ENCODE measurements at regions not wholly inside any gene's neighbourhood (a gene's known extent, or its start where the extent isn't known, plus 50 kb on each side); places are given as distances from the start of the nearest gene placed in this dataset.
"Not testable (repeated sequence)": the region's sequence is repeated elsewhere in the genome, so short reads cannot be mapped to it uniquely, and the experiment has no call there.

DNA sequence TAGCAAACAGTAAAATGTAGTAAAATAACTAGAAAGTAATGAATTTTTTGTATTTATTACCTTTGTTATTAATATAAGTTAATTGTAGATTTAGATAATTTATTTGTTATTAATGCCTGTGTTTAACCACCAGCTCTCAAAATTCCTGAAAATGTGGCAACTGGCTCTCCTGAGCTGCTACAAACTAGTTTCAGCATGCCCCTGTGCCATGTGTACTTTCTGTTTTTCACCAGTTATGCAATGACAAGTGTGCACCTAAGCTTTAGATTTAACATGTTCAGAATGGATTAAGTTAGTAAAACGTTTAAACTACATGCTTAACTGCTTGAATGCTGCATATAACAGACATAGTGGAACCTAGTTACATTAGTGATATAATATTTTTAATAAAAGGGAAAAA is 88.1 kb downstream of the POSTN start:
- no peak for DNase-seq

DNA sequence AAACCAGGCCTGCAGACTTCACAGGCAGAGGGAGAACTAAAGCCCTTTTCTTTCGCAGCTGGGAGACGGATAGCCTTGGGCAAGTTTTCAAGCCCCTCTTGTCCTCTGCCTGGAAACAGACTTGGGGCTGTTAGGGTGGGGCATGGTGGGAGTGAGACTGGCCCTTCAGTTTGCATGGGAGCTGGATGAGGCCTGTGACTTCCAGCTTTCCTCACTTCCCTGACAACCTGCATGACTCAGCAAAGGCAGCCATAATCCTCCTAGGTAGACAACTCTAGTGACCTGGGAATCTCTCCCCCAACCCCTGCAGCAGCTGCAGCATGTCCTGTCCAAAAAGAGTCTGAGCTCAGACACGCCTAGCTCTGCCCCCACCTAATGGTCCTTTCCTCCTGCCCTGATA is 93.0 kb downstream of the POSTN start:
- DNase-seq = no peak

DNA sequence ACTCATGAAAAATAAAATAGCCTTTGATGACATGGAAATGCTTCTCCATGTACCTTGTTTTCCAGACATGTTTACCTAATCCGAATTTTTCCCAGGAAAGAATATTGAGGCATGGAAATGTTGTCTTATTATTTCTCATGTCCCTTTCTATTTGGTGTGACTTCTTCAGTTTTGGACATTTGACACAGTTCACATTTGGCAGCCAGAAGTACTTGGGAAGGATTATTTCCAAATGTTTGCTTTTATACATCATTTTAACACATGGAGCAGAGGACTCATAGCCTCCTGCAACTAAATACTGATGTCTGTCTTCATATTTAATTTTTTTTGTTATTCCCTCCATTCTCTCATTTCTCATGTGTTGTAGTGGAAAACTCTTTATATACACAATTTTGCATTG is 94.3 kb downstream of the POSTN start:
- DNase-seq = no peak

DNA sequence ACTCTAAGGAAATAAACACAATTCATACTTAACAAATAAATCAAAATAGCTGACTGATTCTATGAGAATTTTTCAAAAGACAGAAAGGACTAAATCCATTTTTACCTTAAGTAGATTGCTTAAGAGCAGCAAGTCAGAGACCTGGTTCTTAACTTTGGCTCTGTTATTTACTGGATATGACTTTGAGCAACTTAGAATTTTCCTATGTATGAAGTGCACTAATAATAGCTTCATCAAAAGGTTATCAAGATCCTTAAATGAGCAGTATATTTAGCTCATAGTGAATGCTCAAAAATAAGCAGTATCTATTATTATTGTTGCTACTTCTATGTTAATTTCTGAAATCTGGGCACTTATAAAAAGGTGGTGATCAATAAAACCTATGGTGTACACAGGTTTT is 95.3 kb downstream of the POSTN start:
- DNase-seq = no peak

DNA sequence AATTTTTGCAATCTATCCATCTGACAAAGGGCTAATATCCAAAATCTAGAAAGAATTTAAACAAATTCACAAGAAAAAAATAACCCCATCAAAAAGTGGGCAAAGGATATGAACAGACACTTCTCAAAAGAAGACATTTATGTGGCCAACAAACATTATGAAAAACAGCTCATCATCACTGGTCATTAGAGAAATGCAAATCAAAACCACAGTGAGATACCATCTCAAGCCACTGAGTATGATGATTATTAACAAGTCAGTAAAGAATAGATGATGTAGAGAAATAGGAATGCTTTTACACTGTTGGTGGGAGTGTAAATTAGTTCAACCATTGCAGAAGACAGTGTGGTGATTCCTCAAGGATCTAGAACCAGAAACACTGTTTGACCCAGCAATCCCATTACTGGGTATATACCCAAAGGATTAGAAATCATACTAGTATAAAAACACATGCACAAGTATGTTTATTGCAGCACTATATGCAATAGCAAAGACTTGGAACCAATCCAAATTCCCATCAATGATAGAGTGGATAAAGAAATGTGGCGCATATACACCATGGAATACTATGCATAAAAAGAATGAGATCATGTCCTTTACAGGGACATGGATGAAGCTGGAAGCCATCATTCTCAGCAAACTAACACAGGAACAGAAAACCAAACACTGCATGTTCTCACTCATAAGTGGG is 96.1 kb downstream of the POSTN start:
- not testable (repeated sequence) for DNase-seq

DNA sequence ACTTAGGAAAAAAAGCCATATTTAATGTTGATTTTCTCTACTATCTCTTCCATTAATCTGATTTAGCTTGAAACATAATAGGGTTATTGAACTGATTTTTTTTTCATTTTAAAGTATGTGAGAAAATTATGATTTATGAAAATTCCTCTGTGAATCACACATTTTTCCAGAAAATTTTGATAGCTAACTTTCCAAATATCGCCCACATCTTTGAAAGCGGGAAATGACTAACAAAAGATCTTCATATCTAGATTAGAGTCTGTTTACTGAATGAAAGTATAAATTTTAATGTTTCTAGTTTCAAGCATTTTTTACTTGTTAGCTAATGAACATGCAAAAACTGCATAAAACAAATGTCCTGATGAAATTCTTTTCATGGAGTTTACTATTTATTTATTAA is 97.4 kb downstream of the POSTN start:
- no peak for DNase-seq

DNA sequence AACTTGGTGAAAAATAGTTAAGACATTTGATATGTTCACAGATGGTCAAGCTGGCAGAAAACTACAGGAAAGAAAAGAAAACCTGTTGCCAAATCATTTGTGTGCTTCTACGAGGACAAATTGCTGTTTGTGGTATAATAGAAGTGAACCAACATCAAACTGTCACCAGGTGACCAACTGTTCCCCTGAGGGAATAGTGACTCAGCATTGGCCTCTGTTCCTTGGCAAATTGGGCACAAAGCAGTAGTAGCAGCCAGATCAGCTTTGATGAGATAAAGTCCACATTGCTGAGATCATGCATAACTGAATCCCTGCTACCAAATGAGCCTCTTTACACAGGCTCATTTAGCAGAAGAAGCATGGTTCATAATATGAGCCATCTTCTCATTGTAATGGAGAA is 103.5 kb downstream of the POSTN start:
- DNase-seq = peak; percentile 56

DNA sequence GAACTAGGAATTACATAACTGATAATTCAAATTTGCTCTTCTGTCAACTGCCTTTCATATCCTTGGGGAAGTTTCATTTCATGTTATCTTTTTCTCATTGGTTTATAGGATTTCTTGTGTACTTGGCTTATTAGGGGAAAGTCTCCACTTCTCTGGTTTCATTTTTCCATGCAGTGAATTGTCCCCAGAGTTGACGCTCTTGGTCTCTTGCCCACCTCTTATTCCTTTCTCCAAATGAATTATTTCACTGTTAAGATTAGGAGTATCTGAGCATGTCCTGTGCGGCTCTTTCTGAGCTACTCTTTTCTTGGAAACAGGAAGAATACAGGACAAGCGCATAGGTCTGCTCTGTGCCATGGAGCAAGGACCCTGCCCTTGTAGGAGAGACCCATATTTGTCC is 104.8 kb downstream of the POSTN start:
- no peak for DNase-seq

DNA sequence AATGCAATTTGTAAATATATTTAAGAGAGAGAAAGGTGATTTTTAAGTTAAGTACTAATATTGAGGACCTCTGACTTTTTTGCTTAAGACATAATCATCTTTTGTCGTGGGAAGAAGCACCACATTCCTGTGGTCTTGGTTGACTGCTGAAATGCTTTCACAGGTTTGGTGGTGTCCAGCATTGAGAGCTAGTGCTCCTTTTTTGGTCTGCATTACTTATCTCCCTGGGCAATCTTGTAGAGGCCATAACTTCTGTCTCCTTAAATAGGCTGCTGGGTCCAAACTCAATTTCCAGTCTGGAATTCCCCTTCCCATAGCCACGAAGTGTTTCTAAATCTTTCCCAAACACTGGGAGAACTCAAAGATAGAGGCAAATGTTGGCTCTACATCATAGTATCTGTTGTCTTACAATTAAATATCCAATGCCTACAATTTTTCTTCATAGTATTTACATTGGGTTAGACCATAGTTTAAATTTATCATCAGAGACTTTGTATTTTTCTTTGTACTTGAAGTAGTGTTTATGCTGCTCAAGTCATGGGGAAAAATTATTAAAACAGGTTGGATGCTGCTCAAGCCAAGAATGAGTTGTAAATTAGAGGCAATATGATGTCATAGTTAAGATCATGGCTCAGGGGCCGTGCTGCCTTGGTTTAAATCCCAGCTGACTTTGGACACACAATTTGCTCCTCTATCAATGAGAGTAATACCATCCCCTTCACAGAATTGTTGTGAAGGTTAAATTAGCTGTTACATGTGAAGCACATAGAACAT is 105.6 kb downstream of the POSTN start:
- DNase-seq = no peak

DNA sequence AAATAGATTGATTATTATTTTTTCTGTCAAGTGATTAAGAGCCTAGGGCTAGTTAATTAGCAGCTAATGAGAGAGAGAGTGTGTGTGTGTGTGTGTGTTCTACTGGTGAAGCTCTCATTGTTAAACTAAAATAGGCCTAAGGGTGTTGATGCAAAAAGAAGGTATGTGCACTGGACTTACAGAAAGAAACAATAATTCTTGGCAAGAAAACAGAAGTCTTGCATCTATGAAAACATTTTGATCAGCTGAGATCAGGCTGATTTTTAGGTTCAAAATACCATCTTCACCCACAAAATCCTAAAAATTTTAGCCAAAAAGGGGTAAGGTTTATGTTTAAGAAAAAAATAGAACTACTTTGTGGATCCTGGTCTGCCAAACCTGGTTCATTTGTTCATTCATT is 106.5 kb downstream of the POSTN start:
- DNase-seq = no peak

DNA sequence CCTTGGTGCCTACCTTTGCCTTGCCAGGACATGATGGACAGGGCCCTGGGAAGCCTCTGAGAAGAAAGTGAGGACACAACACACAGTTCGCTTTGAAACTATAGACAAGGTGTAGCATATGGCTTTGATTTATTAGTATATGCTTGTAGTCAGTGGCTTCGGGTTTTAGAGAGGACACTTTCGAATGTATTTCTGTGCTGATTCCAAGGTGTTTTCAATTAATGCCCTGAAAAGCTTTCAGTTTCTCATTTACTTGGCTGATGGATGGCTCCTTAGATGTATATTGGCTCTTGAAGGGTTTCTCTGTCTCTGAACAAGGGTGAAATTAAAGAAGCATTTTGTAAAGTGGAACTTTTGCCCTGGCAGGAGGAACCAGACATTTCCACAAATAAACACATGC is 106.9 kb downstream of the POSTN start:
- DNase-seq = no peak

DNA sequence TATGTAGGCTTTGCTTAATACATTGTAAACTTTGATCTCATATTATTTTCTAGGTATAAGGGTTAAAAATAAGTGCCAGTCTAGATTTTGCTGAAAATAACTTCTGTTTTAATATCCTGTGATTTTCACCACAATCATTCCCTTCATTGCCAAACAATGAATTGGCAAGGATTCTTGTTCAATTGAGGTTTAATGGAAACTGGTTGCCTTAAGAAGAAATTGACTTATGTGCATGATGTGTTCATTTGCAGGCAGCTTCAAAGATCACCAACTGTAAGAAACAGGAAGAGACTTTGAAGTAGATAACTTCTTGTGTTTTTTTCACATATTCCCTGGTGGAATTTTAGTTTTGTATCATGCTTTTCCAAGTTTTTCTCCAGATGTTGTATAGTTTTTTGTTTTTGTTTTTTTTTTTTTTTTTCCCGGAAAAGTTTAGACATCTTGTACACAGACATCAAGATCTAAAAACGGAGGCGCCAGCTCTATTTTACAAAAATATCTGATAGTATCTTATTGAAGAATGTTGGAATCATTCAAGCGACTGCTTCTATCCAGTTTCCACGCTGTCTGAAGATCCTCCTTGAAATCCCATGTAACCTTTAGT is 108.3 kb downstream of the POSTN start:
- no peak for DNase-seq

DNA sequence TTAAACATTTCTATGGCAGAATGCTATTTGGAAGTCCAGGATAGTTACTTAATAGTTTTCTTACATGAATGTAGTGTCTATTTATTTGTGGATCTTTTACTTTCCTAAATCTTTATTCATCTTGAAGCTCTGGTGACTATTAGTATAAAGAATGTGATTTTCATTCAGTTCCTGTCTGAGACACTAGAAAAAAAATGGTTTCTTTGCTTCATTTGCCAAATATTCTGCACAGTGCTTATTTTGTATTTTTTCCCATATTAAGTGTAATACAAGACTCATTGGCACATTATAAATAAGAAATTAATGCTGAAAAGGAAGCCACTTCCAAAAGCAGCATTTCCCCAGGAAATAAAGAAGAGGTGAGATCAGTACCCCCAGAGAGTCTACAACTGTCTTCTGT is 109.8 kb downstream of the POSTN start:
- DNase-seq = no peak

DNA sequence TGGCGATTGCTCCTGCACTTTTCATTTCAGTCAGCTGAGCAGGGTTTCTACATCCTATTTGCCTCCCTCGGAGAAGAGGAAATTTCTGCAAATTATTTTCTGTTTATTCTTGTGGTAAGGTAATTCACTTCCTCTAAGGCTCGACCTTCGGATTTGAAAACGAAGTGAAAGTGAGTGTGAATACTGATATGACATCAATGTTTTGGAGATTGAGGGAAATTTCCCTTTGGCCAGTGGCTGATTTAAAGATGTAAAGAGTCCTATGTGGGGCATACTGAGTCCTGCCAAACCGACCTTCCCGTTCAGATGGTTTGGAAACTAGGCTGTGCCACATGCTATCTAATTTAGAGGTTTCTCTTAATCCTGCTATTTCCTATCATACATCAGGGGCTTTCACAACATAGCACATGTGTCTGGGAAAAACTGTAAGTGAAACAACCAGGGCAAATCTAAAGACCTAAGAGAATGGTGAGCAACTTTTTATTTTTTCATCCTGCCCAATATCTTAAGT is 112.3 kb downstream of the POSTN start:
- no peak for DNase-seq

DNA sequence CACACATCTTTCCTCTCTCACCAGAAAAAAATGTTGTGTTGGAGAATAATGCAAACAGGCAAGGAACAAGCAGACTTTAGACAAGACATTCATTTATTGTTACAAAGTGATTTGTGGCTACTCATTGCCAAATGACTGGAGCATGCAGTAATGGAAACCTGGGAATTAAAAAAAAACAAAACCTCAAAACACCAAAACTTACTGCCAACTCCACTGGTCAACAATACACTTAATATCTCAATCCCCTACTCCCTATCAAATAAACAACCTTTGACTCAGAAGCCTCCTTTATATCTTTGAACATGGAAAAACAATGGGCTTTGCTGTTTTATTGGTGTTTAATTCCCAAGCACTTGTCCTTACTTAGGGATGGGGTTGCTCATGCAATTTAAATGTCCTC is 112.8 kb downstream of the POSTN start:
- no peak for DNase-seq

DNA sequence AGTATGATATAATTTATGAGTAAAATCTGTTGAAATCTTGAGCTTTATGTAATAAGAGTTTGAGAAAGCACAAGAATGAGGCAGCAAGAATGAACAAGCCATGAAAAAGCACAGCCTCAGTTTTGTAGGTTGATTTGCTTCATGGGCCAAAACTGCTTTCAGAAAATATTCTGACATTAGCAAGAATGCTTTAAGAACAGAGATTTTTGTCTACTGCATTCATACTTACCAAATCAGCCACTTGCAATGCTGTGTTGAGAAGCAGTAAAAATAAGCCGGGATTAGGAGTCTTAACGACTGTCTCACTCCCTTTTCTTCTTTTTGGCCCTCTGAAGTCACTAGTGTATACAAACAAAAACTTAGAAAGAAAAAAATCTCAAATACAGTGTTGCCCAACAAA is 114.5 kb downstream of the POSTN start:
- DNase-seq = no peak

DNA sequence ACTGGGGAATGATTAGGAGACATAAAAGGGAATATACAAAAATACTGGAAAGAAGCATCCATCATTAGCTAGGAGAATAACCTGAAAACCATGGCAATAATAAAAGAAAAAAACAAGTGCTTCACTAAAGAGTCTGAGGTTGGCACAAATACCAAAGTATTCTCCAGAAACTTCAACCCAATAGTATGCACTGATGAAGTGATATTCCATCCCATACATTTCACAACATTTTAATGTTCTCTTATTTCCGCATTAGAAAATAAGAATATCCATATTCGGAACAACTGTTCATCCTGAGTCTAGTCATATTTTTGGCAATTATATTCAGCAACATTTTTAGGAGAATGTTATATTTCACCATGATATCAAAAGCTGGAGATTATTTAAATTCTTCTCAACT is 116.2 kb downstream of the POSTN start:
- DNase-seq = no peak

DNA sequence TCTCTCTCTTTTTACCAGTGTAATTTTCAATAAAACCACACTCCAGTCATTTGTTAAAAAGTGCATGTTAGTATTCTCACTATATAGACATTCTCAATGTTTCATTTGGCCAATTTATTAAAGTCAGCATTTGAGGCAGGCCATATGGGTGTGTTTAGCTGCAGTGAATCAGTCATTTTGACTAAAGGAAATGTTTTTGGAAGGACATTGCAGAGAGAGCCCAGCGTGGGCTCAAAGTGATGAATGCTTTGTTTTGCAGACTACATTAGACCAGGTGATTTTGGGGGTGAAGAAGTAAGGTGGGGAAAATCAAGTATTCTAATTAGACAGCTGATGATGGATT is 116.7 kb downstream of the POSTN start:
- DNase-seq = no peak

DNA sequence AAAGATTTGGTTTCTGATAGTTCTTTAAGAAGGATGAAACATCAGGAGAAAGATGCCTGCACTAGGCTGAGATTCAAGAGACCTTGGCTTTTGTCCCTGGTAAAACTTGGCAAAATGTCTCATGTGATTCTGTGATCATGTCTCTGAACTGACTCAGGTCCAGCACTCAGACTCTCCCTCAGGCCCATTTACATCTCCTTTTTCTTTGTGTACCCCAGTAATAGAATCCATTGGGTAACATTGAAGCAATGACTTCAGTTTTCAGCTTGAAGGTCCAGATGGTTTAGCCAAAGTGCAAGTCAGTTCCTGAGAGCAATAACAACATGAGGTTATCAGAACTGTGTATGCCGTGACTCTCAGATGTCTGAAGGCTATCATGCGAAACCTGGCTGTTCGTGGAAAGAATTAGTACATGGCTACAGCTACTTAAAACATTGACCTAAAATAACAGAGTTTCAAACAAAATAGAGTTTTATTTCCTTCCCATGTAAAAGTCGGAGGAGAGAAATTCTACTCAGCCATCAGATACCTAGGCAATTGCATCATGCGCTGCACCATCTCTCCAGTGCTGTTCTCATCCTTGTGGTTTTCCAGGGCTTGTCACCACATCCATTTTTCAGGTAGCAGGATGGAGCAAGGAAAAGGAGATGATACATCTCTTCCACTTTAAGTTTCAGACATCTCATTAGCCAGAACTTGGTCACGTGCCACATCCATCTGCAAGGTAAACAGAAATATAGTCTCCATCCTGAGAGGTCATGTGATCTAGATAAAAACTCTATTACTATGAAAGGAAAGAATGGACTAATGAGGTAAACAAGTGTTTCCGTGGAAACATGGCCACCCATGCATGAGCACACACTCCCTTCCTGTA is 117.3 kb downstream of the POSTN start:
- no peak for DNase-seq

DNA sequence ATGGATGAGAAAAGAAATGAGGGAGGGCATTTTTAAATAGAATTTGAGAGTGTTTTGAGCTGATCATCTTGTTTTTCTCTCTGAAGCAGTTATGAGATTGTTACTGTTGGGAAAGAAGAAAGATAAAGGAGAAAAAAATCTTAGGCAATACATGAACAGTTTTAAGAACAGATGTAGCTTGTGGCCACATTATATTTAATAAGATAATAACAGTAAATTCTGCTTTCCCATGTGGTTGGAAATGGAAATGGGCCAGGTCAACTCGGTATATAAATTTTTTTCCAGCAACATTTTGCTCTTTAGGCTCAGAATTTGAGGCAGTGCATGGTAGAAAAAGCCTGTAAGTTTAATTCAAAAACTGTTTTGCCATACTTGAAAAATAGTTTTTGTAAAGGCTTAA is 118.7 kb downstream of the POSTN start:
- DNase-seq = no peak

DNA sequence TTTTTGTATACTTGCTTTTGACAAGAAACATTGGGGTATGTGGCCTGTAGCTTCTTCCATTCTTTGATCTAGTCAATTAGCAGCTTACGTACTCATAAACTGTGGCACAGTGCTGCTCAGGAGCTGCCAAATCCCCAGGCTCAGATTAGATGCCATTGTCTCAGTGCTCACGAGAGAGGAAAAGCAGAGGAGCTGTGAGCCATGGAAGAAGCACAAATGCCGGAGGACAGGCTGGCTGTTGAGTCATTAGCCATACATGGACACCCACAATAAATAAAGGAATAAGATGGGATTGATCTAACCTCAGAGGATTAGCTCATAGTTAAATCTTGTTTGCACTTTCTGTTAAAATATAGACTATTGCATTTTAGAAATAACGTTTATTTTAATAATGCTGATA is 121.7 kb downstream of the POSTN start:
- DNase-seq = no peak

DNA sequence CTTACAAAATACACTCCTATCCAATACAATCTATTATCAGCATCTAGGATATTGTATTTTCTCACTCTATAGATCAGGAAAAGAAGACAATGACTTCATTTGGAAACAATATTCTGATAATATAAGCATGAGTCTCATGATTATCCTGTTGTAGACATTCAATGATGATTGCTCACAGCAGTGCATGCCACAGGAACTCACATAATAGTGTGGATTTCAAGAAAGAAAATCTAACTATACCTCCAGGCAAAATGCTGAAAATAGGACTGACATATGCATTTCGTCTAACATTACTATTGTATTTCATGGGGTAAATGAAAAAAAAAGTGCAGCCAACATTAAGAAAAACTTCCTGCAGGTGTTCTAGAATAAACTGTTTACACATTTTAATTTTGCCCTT is 122.6 kb downstream of the POSTN start:
- no peak for DNase-seq

DNA sequence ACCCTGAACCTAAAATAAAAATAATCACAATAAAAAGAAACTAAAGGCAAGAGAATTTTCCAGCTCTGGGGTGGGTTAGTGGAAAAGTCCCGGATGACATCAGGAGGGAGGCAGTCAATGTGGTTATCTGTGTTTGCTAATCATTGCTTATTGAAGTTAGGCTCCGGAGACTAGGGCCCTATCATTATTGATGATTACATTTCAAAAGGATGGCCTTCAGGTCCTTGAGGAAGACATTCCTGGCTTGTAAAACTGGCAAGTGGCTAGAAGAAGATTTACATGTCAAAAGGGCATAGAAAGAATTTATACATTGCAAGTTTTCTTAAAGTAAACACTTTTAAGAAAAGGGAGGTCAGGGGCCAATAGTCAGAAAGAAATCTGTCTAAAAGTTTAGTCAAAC is 123.4 kb downstream of the POSTN start:
- DNase-seq = no peak
